HepG2 (cell line): ENCODE measurements at regions not wholly inside any gene's neighbourhood (a gene's known extent, or its start where the extent isn't known, plus 50 kb on each side); places are given as distances from the start of the nearest gene placed in this dataset.

Source experiments
- ATAC-seq: fragments of 200-7000 bp; cut with Tn5 transposase; 3 replicates; pipeline ENCODE4 v1.9.1; 2020; ENCODE audit warnings: mild to moderate bottlenecking, moderate library complexity
- BruUV-seq: library from RNA; stranded (reverse); fragments of 400-500 nt; replicated peaks from 2 replicates; lab custom pipeline; 2021; lab: Mats Ljungman, UMichigan
- CTCF ChIA-PET: fragments of 300-600 bp; formaldehyde crosslinking; extraction: SDS; loops from one replicate; lab custom pipeline; 2021; ENCODE audit warnings: low total read pairs, inconsistent platforms, low intra/inter-chr PET ratio; lab: Yijun Ruan, JAX
- POLR2A ChIA-PET: fragments of 350-600 bp; sonication (Branson Sonifier 250); formaldehyde crosslinking; loops from one replicate; lab custom pipeline; 2020; ENCODE audit warnings: antibody characterized with exemption, inconsistent platforms; lab: Yijun Ruan, JAX
- DNase-seq: peaks from one replicate; pipeline ENCODE4 v3.0.0-alpha.2; 2015; ENCODE audit warnings: low spot score
- FAIRE-seq: peaks from 3 replicates; lab custom pipeline; 2011; peaks lifted over from hg19 to GRCh38; lab: Jason Lieb, UNC
- H2AFZ ChIP-seq: one replicate; pipeline ENCODE4 v1.6.1; 2011; ENCODE audit warnings: low read length, inconsistent platforms
- H3K27ac ChIP-seq: fragments of 300-600 bp; 3 replicates; pipeline ENCODE4 v1.8.0; 2011; ENCODE audit warnings: mixed run types, mild to moderate bottlenecking, mixed read lengths, low read length, inconsistent platforms; ENCODE audit not compliant: insufficient read depth; ENCODE audit errors: extremely low read length
- H3K27me3 ChIP-seq, 2 experiments: fragments of 200-600 bp in 1 of 2; 2 replicates in 1 of 2; 3 replicates in 1 of 2; pipeline versions ENCODE4 v1.6.0 to v1.8.0; 2011; ENCODE audit warnings: low read length in 2 of 2, mild to moderate bottlenecking in 2 of 2, moderate library complexity in 2 of 2, inconsistent platforms in 1 of 2; ENCODE audit not compliant: insufficient read depth in 2 of 2, control insufficient read depth in 1 of 2
- H3K36me3 ChIP-seq, 2 experiments: fragments of 200-600 bp in 1 of 2; replicated peaks in 1 of 2; 2 replicates in 1 of 2; 3 replicates in 1 of 2; pipeline versions ENCODE4 v1.5.1 to v1.8.0; 2011; ENCODE audit warnings: low read length in 2 of 2, inconsistent platforms in 1 of 2; ENCODE audit not compliant: insufficient read depth in 2 of 2, control insufficient read depth in 1 of 2
- H3K4me1 ChIP-seq: 2 replicates; pipeline ENCODE4 v1.5.1; 2012; ENCODE audit warnings: low read length, inconsistent platforms; ENCODE audit not compliant: insufficient read depth
- H3K4me2 ChIP-seq: 2 replicates; pipeline ENCODE4 v1.6.0; 2011; ENCODE audit warnings: low read depth, low read length, inconsistent platforms
- H3K4me3 ChIP-seq, 3 experiments: fragments of 200-600 bp in 1 of 3; sonication (generic), shearing (Covaris generic) in 1 of 3; replicated peaks in 1 of 3; 2 replicates each; pipeline ENCODE4 v1.5.1; 2011 to 2016; ENCODE audit warnings: low read length in 3 of 3, inconsistent platforms in 2 of 3, low read depth in 2 of 3, mild to moderate bottlenecking in 2 of 3, control low read depth in 1 of 3, mixed read lengths in 1 of 3; ENCODE audit not compliant: insufficient read depth in 1 of 3
- H3K79me2 ChIP-seq: one replicate; pipeline ENCODE4 v1.6.1; 2011; ENCODE audit warnings: low read length, inconsistent platforms; ENCODE audit not compliant: insufficient read depth
- H3K9ac ChIP-seq: 2 replicates; pipeline ENCODE4 v1.6.0; 2011; ENCODE audit warnings: mild to moderate bottlenecking, low read depth, low read length, inconsistent platforms; ENCODE audit not compliant: insufficient read depth
- H3K9me3 ChIP-seq: 2 replicates; pipeline ENCODE4 v1.5.1; 2012; ENCODE audit warnings: mild to moderate bottlenecking, low read length
- H4K20me1 ChIP-seq: 2 replicates; pipeline ENCODE4 v1.6.0; 2011; ENCODE audit warnings: inconsistent platforms, mild to moderate bottlenecking, low read length, moderate library complexity; ENCODE audit not compliant: insufficient read depth
- HNRNPK ChIP-seq: fragments of 200-400 bp; formaldehyde crosslinking; IDR thresholded peaks from 2 replicates; pipeline ENCODE4 v1.6.1; 2018; ENCODE audit warnings: low read length, low read depth, moderate library complexity, mild to moderate bottlenecking; ENCODE audit not compliant: poor library complexity, severe bottlenecking
- NFKBIZ ChIP-seq: IDR thresholded peaks from 2 replicates; pipeline ENCODE4 v1.6.1; 2018; ENCODE audit warnings: missing genetic modification reagents, missing compliant biosample characterization
- RBFOX2 ChIP-seq: fragments of 200-400 bp; formaldehyde crosslinking; IDR thresholded peaks from 2 replicates; pipeline ENCODE4 v1.6.1; 2017; ENCODE audit warnings: low read depth, mild to moderate bottlenecking, low read length
- SIN3A ChIP-seq: IDR thresholded peaks from 2 replicates; pipeline ENCODE4 v1.6.1; 2011; ENCODE audit warnings: low read depth, mild to moderate bottlenecking, control low read depth, low read length, borderline replicate concordance
- ZBTB38 ChIP-seq: sonication (generic); formaldehyde crosslinking; IDR thresholded peaks from 2 replicates; pipeline ENCODE4 v1.5.1; 2020; ENCODE audit warnings: mild to moderate bottlenecking, missing genetic modification reagents
- ZNF251 ChIP-seq: sonication (generic); formaldehyde crosslinking; IDR thresholded peaks from 2 replicates; pipeline ENCODE4 v1.9.0; 2021; ENCODE audit warnings: mild to moderate bottlenecking, missing genetic modification reagents
- WGBS: methylation state at CpG from one replicate; pipeline ENCODE4 v1.1.6; 2017; ENCODE audit warnings: low lambda C conversion rate; 5-methylcytosine and 5-hydroxymethylcytosine counted together
- in situ Hi-C: cut with HindIII; loops from 2 replicates; pipeline ENCODE4 v1.10.0; 2017; ENCODE audit warnings: low pct_unique_long_range_greater_than_20kb; ENCODE audit not compliant: extremely low pct_ligation_motif_present
- intact Hi-C: fragments of 100-400 bp; cut with micrococcal nuclease; formaldehyde crosslinking; loops from one replicate; pipeline ENCODE4 v1.10.0; 2022; ENCODE audit not compliant: unreplicated experiment
- TF ChIP-seq, protein P1 (sequence below): fragments of 450-650 bp; IDR thresholded peaks from 2 replicates; pipeline ENCODE4 v1.6.1; 2016
- TF ChIP-seq, protein P2 (sequence below): sonication (generic); formaldehyde crosslinking; IDR thresholded peaks from 2 replicates; pipeline ENCODE4 v1.4.0; 2020; ENCODE audit warnings: low read depth, mild to moderate bottlenecking, missing genetic modification reagents
- TF ChIP-seq, protein P3 (sequence below): sonication (generic); formaldehyde crosslinking; IDR thresholded peaks from 2 replicates; pipeline ENCODE4 v1.5.0; 2020; ENCODE audit warnings: missing genetic modification reagents

DNA sequence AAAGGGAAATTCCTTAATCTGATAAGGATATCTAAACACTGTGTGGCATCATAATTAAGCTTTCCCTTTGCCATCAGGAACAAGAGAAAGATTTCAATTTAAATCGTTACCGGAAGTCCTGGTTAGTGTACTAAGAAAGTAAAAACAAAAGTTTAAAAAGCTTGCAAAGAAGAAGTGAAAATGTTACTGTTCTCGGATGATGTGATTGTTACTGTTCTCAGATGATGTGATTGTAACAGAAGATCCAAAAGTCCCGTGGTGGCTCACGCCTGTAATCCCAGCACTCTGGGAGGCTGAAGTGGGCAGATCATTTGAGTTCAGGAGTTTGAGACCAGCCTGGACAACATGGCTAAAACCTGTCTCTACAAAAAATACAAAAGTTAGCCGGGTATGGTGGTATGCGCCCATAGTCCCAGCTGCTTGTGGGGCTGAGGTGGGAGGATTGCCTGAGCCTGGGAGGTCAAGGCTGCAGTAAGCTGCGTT lies 62.5 kb downstream of the RGS12 start (continued):
- TF ChIP-seq ZBTB38 (CRISPR knock-in tag) (no peak), RBFOX2 (no peak), SIN3A (no peak), NFKBIZ (CRISPR knock-in tag) (no peak), ZNF251 (no peak)
- TF ChIP-seq, protein P1, sequence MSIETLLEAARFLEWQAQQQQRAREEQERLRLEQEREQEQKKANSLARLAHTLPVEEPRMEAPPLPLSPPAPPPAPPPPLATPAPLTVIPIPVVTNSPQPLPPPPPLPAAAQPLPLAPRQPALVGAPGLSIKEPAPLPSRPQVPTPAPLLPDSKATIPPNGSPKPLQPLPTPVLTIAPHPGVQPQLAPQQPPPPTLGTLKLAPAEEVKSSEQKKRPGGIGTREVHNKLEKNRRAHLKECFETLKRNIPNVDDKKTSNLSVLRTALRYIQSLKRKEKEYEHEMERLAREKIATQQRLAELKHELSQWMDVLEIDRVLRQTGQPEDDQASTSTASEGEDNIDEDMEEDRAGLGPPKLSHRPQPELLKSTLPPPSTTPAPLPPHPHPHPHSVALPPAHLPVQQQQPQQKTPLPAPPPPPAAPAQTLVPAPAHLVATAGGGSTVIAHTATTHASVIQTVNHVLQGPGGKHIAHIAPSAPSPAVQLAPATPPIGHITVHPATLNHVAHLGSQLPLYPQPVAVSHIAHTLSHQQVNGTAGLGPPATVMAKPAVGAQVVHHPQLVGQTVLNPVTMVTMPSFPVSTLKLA = no peak
- TF ChIP-seq, protein P2, sequence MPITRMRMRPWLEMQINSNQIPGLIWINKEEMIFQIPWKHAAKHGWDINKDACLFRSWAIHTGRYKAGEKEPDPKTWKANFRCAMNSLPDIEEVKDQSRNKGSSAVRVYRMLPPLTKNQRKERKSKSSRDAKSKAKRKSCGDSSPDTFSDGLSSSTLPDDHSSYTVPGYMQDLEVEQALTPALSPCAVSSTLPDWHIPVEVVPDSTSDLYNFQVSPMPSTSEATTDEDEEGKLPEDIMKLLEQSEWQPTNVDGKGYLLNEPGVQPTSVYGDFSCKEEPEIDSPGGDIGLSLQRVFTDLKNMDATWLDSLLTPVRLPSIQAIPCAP (CRISPR knock-in tag) = no peak

DNA sequence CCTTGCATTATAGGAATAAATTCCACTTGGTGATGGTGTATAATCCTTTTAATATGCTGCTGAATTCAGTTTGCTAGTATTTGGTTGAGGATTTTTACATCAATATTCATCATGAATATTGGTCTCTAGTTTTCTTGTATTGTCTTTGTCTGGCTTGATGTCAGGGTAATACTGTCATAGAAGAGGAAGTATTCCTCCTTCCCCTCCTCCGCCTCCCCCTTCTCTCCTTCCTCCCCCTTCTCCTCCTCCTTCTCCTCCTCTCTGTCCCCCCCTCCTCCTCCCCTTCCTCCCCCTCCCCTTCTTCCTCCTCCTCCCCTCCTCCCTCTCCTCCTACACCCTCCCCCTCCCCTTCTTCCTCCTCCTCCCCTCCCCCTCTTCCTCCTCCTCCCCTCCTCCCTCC lies 65.8 kb downstream of the RGS12 start:
- Histone ChIP-seq H4K20me1 (no peaks in the 10 kb centered on the region), H3K27ac (no peak overlapping the region), H3K79me2 (peaks cover 13% of the 10 kb centered on the region), H3K27me3 (no peaks in the 10 kb centered on the region; a peak in 1 of 5 replicates), H2AFZ (no peak overlapping the region), H3K9me3 (no peaks in the 10 kb centered on the region), H3K4me2 (no peak overlapping the region), H3K4me1 (peaks cover 44% of the 10 kb centered on the region), H3K4me3 (no peak overlapping the region), H3K9ac (no peak overlapping the region), H3K36me3 (no peaks in the 10 kb centered on the region; a peak in 1 of 5 replicates)
- BruUV-seq = no TSS peak
- in situ Hi-C loops (no loop called here), intact Hi-C loops (no loop called here)
- TF ChIP-seq HNRNPK = peak; percentile 26
- TF ChIP-seq, protein P3, sequence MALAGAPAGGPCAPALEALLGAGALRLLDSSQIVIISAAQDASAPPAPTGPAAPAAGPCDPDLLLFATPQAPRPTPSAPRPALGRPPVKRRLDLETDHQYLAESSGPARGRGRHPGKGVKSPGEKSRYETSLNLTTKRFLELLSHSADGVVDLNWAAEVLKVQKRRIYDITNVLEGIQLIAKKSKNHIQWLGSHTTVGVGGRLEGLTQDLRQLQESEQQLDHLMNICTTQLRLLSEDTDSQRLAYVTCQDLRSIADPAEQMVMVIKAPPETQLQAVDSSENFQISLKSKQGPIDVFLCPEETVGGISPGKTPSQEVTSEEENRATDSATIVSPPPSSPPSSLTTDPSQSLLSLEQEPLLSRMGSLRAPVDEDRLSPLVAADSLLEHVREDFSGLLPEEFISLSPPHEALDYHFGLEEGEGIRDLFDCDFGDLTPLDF (CRISPR knock-in tag) = no peak
- POLR2A ChIA-PET = no interaction called here
- WGBS = 92% methylated on average over 1 of the region's 1 CpG
- CTCF ChIA-PET = no interaction called here
- no peak for DNase-seq
- ATAC-seq = no peak
- FAIRE-seq = no peak
